ENCODE measurements at regions not wholly inside any gene's neighbourhood (a gene's known extent, or its start where the extent isn't known, plus 50 kb on each side); places are given as distances from the start of the nearest gene placed in this dataset.

GRCh38 chr15:79197285-79197684, 85.2 kb upstream of the ANKRD34C start:
- Histone ChIP-seq H3K27me3 (ENCODE audit: control insufficient read depth, insufficient read depth, low read length) (no peaks in the 10 kb centered on the region), H3K36me3 (ENCODE audit: control insufficient read depth in 2 of 3, insufficient read depth in 3 of 3, low read length in 3 of 3) (no peaks in the 10 kb centered on the region), H3K9ac (ENCODE audit: low read length in 3 of 3) (no peak overlapping the region), H3K4me3 (ENCODE audit: low read length in 3 of 3) (no peak overlapping the region), H3K4me1 (ENCODE audit: control insufficient read depth in 2 of 3, insufficient read depth in 2 of 3, low read depth in 1 of 3, low read length in 3 of 3) (no peaks in the 10 kb centered on the region), H3K27ac (ENCODE audit: low read depth in 2 of 2, low read length in 2 of 2) (no peak overlapping the region), H3K9me3 (ENCODE audit: control insufficient read depth in 2 of 3, insufficient read depth in 1 of 3, low read length in 3 of 3) (no peaks in the 10 kb centered on the region)
- TF ChIP-seq CTCF (IDR thresholded peaks at IDR 0.05; ENCODE audit: borderline replicate concordance, extremely low read depth, insufficient read depth): no peak
- DNase-seq (no peak), FAIRE-seq (no peak)
- intact Hi-C loops (cut with DNase I): no loop called here

GRCh38 chr15:79195802-79196201, 86.7 kb upstream of the ANKRD34C start:
- Histone ChIP-seq H3K9ac (ENCODE audit: low read length in 3 of 3) (no peak overlapping the region), H3K9me3 (ENCODE audit: control insufficient read depth in 2 of 3, insufficient read depth in 1 of 3, low read length in 3 of 3) (no peaks in the 10 kb centered on the region), H3K27ac (ENCODE audit: low read depth in 2 of 2, low read length in 2 of 2) (no peak overlapping the region), H3K27me3 (ENCODE audit: control insufficient read depth, insufficient read depth, low read length) (no peaks in the 10 kb centered on the region), H3K36me3 (ENCODE audit: control insufficient read depth in 2 of 3, insufficient read depth in 3 of 3, low read length in 3 of 3) (no peaks in the 10 kb centered on the region), H3K4me1 (ENCODE audit: control insufficient read depth in 2 of 3, insufficient read depth in 2 of 3, low read depth in 1 of 3, low read length in 3 of 3) (no peaks in the 10 kb centered on the region), H3K4me3 (ENCODE audit: low read length in 3 of 3) (no peak overlapping the region)
- no peak for DNase-seq
- intact Hi-C loops (cut with DNase I): no loop called here
- FAIRE-seq: no peak
- TF ChIP-seq CTCF (IDR thresholded peaks at IDR 0.05; ENCODE audit: borderline replicate concordance, extremely low read depth, insufficient read depth): no peak

GRCh38 chr15:79195239-79195638, 87.3 kb upstream of the ANKRD34C start:
- Histone ChIP-seq H3K4me3 (ENCODE audit: low read length in 3 of 3) (no peak overlapping the region), H3K9ac (ENCODE audit: low read length in 3 of 3) (no peak overlapping the region), H3K4me1 (ENCODE audit: control insufficient read depth in 2 of 3, insufficient read depth in 2 of 3, low read depth in 1 of 3, low read length in 3 of 3) (no peaks in the 10 kb centered on the region), H3K36me3 (ENCODE audit: control insufficient read depth in 2 of 3, insufficient read depth in 3 of 3, low read length in 3 of 3) (no peaks in the 10 kb centered on the region), H3K27ac (ENCODE audit: low read depth in 2 of 2, low read length in 2 of 2) (no peak overlapping the region), H3K27me3 (ENCODE audit: control insufficient read depth, insufficient read depth, low read length) (no peaks in the 10 kb centered on the region), H3K9me3 (ENCODE audit: control insufficient read depth in 2 of 3, insufficient read depth in 1 of 3, low read length in 3 of 3) (no peaks in the 10 kb centered on the region)
- FAIRE-seq (no peak), DNase-seq (no peak)
- TF ChIP-seq CTCF (IDR thresholded peaks at IDR 0.05; ENCODE audit: borderline replicate concordance, extremely low read depth, insufficient read depth): no peak
- intact Hi-C loops (cut with DNase I): no loop called here

GRCh38 chr15:79194386-79194785, 88.1 kb upstream of the ANKRD34C start:
- TF ChIP-seq CTCF (IDR thresholded peaks at IDR 0.05; ENCODE audit: borderline replicate concordance, extremely low read depth, insufficient read depth): no peak
- no peaks in the 10 kb centered on the region for H3K27me3 ChIP-seq (ENCODE audit: control insufficient read depth, insufficient read depth, low read length)
- intact Hi-C loops (cut with DNase I): no loop called here
- H3K36me3 ChIP-seq (ENCODE audit: control insufficient read depth in 2 of 3, insufficient read depth in 3 of 3, low read length in 3 of 3): no peaks in the 10 kb centered on the region
- no peak overlapping the region for H3K9ac ChIP-seq (ENCODE audit: low read length in 3 of 3)
- no peaks in the 10 kb centered on the region for H3K4me1 ChIP-seq (ENCODE audit: control insufficient read depth in 2 of 3, insufficient read depth in 2 of 3, low read depth in 1 of 3, low read length in 3 of 3)
- no peak for DNase-seq
- H3K9me3 ChIP-seq (ENCODE audit: control insufficient read depth in 2 of 3, insufficient read depth in 1 of 3, low read length in 3 of 3): no peaks in the 10 kb centered on the region
- no peak overlapping the region for H3K4me3 ChIP-seq (ENCODE audit: low read length in 3 of 3)
- no peak overlapping the region for H3K27ac ChIP-seq (ENCODE audit: low read depth in 2 of 2, low read length in 2 of 2)
- no peak for FAIRE-seq
